Progenitor cell of endocrine pancreas (in vitro differentiated cells): ENCODE measurements at regions not wholly inside any gene's neighbourhood (a gene's known extent, or its start where the extent isn't known, plus 50 kb on each side); places are given as distances from the start of the nearest gene placed in this dataset.
"Not testable (repeated sequence)": the region's sequence is repeated elsewhere in the genome, so short reads cannot be mapped to it uniquely, and the experiment has no call there.

Source experiments
- DNase-seq: peaks from one replicate; pipeline ENCODE4 v3.0.0; 2021; ENCODE audit warnings: low spot score; ENCODE audit not compliant: unreplicated experiment
- H3K27ac Mint-ChIP-seq: 2 replicates; pipeline ENCODE4 v1.8.0; 2021; ENCODE audit warnings: mild to moderate bottlenecking, moderate library complexity, mixed read lengths
- H3K27me3 Mint-ChIP-seq: 2 replicates; pipeline ENCODE4 v1.8.0; 2021; ENCODE audit warnings: mixed read lengths
- H3K36me3 Mint-ChIP-seq: 2 replicates; pipeline ENCODE4 v1.8.0; 2022; ENCODE audit warnings: mixed read lengths; ENCODE audit not compliant: insufficient read depth
- H3K4me1 Mint-ChIP-seq: 2 replicates; pipeline ENCODE4 v1.8.0; 2021; ENCODE audit warnings: low read depth, mixed read lengths
- H3K4me3 Mint-ChIP-seq: 2 replicates; pipeline ENCODE4 v1.8.0; 2021; ENCODE audit warnings: low read depth, mild to moderate bottlenecking, moderate library complexity, mixed read lengths
- H3K9me3 Mint-ChIP-seq: 2 replicates; pipeline ENCODE4 v1.8.0; 2021; ENCODE audit warnings: low read depth, mixed read lengths
- CTCF ChIP-seq: fragments of 200-600 bp; sonication (generic); IDR thresholded peaks from one replicate; pipeline ENCODE4 v1.5.0; 2021; ENCODE audit warnings: antibody characterized with exemption, mild to moderate bottlenecking; ENCODE audit not compliant: unreplicated experiment

GRCh38 chr18:42365591-42365990 is 410.6 kb downstream of the PIK3C3 start:
- no peak for DNase-seq
- Mint-ChIP-seq H3K27ac (no peak overlapping the region), H3K4me3 (no peak overlapping the region), H3K36me3 (no peaks in the 10 kb centered on the region), H3K4me1 (peaks cover 19% of the 10 kb centered on the region), H3K9me3 (no peaks in the 10 kb centered on the region), H3K27me3 (no peaks in the 10 kb centered on the region)
- TF ChIP-seq CTCF = no peak

- no peaks in the 10 kb centered on the region for H3K4me1 Mint-ChIP-seq
- no peaks in the 10 kb centered on the region for H3K27me3 Mint-ChIP-seq
- no peak overlapping the region for H3K27ac Mint-ChIP-seq
- peaks cover 24% of the 10 kb centered on the region for H3K9me3 Mint-ChIP-seq
- H3K4me3 Mint-ChIP-seq = no peak overlapping the region
- no peak for TF ChIP-seq CTCF
- H3K36me3 Mint-ChIP-seq = peaks cover 8% of the 10 kb centered on the region
- DNase-seq = no peak
These were observed 418.6 kb downstream of the PIK3C3 start for GRCh38 chr18:42373584-42373983.

GRCh38 chr18:42374961-42375360 is 419.9 kb downstream of the PIK3C3 start:
- no peak for DNase-seq
- Mint-ChIP-seq H3K27ac (no peak overlapping the region), H3K4me3 (no peak overlapping the region), H3K27me3 (no peaks in the 10 kb centered on the region), H3K9me3 (peaks cover 29% of the 10 kb centered on the region), H3K36me3 (peaks cover 8% of the 10 kb centered on the region), H3K4me1 (no peaks in the 10 kb centered on the region)
- no peak for TF ChIP-seq CTCF

- H3K36me3 Mint-ChIP-seq, H3K27me3 Mint-ChIP-seq, H3K4me1 Mint-ChIP-seq, DNase-seq, H3K27ac Mint-ChIP-seq, H3K4me3 Mint-ChIP-seq: not testable (repeated sequence)
- peaks cover 27% of the 10 kb centered on the region for H3K9me3 Mint-ChIP-seq
These were observed 423.8 kb downstream of the PIK3C3 start for GRCh38 chr18:42378854-42379253.

GRCh38 chr18:42381236-42381635 is 426.2 kb downstream of the PIK3C3 start:
- peaks cover 23% of the 10 kb centered on the region for H3K9me3 Mint-ChIP-seq
- DNase-seq, H3K27ac Mint-ChIP-seq: not testable (repeated sequence)

GRCh38 chr18:42392416-42392815 is 437.4 kb downstream of the PIK3C3 start:
- no peak for DNase-seq
- peaks cover 16% of the 10 kb centered on the region for H3K4me1 Mint-ChIP-seq
- no peak for TF ChIP-seq CTCF
- H3K9me3 Mint-ChIP-seq = peaks cover 3% of the 10 kb centered on the region
- peaks cover 4% of the 10 kb centered on the region for H3K36me3 Mint-ChIP-seq
- no peaks in the 10 kb centered on the region for H3K27me3 Mint-ChIP-seq
- no peak overlapping the region for H3K27ac Mint-ChIP-seq
- no peak overlapping the region for H3K4me3 Mint-ChIP-seq

More at GRCh38 chr18:42381236-42381635, 426.2 kb downstream of the PIK3C3 start:
- not testable (repeated sequence) for H3K4me1 Mint-ChIP-seq, H3K36me3 Mint-ChIP-seq, H3K4me3 Mint-ChIP-seq, H3K27me3 Mint-ChIP-seq
